SK-N-SH (cell line): ENCODE measurements at regions not wholly inside any gene's neighbourhood (a gene's known extent, or its start where the extent isn't known, plus 50 kb on each side); places are given as distances from the start of the nearest gene placed in this dataset.

Source experiments
- CTCF ChIA-PET: fragments of 300-600, 350-600 bp; formaldehyde crosslinking; extraction: SDS; loops from one replicate; lab custom pipeline; 2021; lab: Yijun Ruan, JAX
- POLR2A ChIA-PET: fragments of 350-600 bp; sonication (Branson Sonifier 250); formaldehyde crosslinking; extraction: SDS; loops from one replicate; lab custom pipeline; 2020; ENCODE audit warnings: antibody characterized with exemption, inconsistent platforms; lab: Yijun Ruan, JAX
- DNase-seq: peaks from one replicate; pipeline ENCODE4 v3.0.0; 2012
- H2AFZ ChIP-seq: fragments of 200-600 bp; sonication (generic); 2 replicates; pipeline ENCODE4 v1.8.1; 2016; ENCODE audit warnings: antibody characterized with exemption, mild to moderate bottlenecking, low read depth
- H3F3A ChIP-seq: fragments of 200-600 bp; sonication (generic); replicated peaks from 2 replicates; pipeline ENCODE3; 2016; ENCODE audit warnings: antibody characterized with exemption, mild to moderate bottlenecking; ENCODE audit not compliant: insufficient read depth
- H3K27ac ChIP-seq, 2 experiments: fragments of 200-500 bp in 1 of 2; fragments of 200-600 bp in 1 of 2; sonication (Bioruptor generic) in 1 of 2; sonication (generic), shearing (Covaris generic) in 1 of 2; 2 replicates each; pipeline versions ENCODE4 v1.5.1 to v1.6.1; 2014 to 2016; ENCODE audit warnings: low read depth in 2 of 2, inconsistent platforms in 1 of 2, low read length in 1 of 2, mild to moderate bottlenecking in 1 of 2, mixed read lengths in 1 of 2
- H3K27me3 ChIP-seq: fragments of 200-600 bp; sonication (generic), shearing (Covaris generic); 2 replicates; pipeline ENCODE4 v1.6.1; 2016; ENCODE audit warnings: mixed run types; ENCODE audit not compliant: insufficient read depth
- H3K36me3 ChIP-seq, 2 experiments: fragments of 200-500 bp in 1 of 2; fragments of 200-600 bp in 1 of 2; sonication (Bioruptor generic) in 1 of 2; sonication (generic) in 1 of 2; replicated peaks in 1 of 2; 2 replicates each; pipeline versions ENCODE3 to v1.5.1; 2014 to 2016; ENCODE audit warnings: low read length in 1 of 2, mild to moderate bottlenecking in 1 of 2; ENCODE audit not compliant: insufficient read depth in 2 of 2, control insufficient read depth in 1 of 2
- H3K4me1 ChIP-seq, 2 experiments: fragments of 200-500 bp in 1 of 2; fragments of 200-600 bp in 1 of 2; sonication (Bioruptor generic) in 1 of 2; sonication (generic), shearing (Covaris generic) in 1 of 2; 2 replicates each; pipeline versions ENCODE4 v1.5.1 to v1.6.1; 2014 to 2016; ENCODE audit warnings: low read depth in 1 of 2, low read length in 1 of 2, mixed run types in 1 of 2; ENCODE audit not compliant: insufficient read depth in 2 of 2, control insufficient read depth in 1 of 2
- H3K4me2 ChIP-seq: fragments of 200-600 bp; sonication (generic), shearing (Covaris generic); 2 replicates; pipeline ENCODE4 v1.6.1; 2017; ENCODE audit warnings: mixed run types
- H3K4me3 ChIP-seq, 2 experiments: fragments of 200-500 bp in 1 of 2; fragments of 200-600 bp in 1 of 2; sonication (Bioruptor generic) in 1 of 2; sonication (generic), shearing (Covaris generic) in 1 of 2; 2 replicates each; pipeline versions ENCODE4 v1.5.1 to v1.8.1; 2014 to 2016; ENCODE audit warnings: low read depth in 2 of 2, inconsistent platforms in 1 of 2, low read length in 1 of 2, mild to moderate bottlenecking in 1 of 2, mixed read lengths in 1 of 2, moderate library complexity in 1 of 2
- H3K79me2 ChIP-seq: fragments of 200-600 bp; sonication (generic); 2 replicates; pipeline ENCODE4 v1.8.1; 2017; ENCODE audit warnings: mild to moderate bottlenecking; ENCODE audit not compliant: insufficient read depth
- H3K9ac ChIP-seq: fragments of 200-600 bp; sonication (generic); 2 replicates; pipeline ENCODE4 v1.6.1; 2017; ENCODE audit warnings: mixed run types
- H3K9me2 ChIP-seq: fragments of 200-600 bp; sonication (generic); 2 replicates; pipeline ENCODE4 v1.6.1; 2017; ENCODE audit warnings: mixed run types
- H3K9me3 ChIP-seq: fragments of 200-600 bp; sonication (generic); 2 replicates; pipeline ENCODE4 v1.6.1; 2017; ENCODE audit warnings: mixed run types, mild to moderate bottlenecking, moderate library complexity
- H4K20me1 ChIP-seq: fragments of 200-600 bp; sonication (generic); 2 replicates; pipeline ENCODE4 v1.6.1; 2017; ENCODE audit warnings: mild to moderate bottlenecking, mixed run types; ENCODE audit not compliant: insufficient read depth
- CTCF ChIP-seq: fragments of 200-600 bp; sonication (generic); IDR thresholded peaks from 2 replicates; pipeline ENCODE4 v1.6.1; 2017; ENCODE audit warnings: antibody characterized with exemption, mild to moderate bottlenecking, moderate library complexity
- ELF1 ChIP-seq: IDR thresholded peaks from 2 replicates; pipeline ENCODE4 v1.4.0; 2012
- EZH2phosphoT487 ChIP-seq: fragments of 200-600 bp; sonication (generic); IDR thresholded peaks from 2 replicates; pipeline ENCODE4 v1.6.1; 2017; ENCODE audit warnings: low read depth, mixed run types, mild to moderate bottlenecking, antibody characterized with exemption, moderate library complexity, borderline replicate concordance
- FOXJ3 ChIP-seq: sonication (generic); formaldehyde crosslinking; IDR thresholded peaks from 2 replicates; pipeline ENCODE4 v1.5.1; 2020; ENCODE audit warnings: mild to moderate bottlenecking, missing genetic modification reagents
- GABPA ChIP-seq: IDR thresholded peaks from 2 replicates; pipeline ENCODE4 v1.4.0; 2012; ENCODE audit warnings: low read depth, mild to moderate bottlenecking
- GATA2 ChIP-seq: sonication (generic); formaldehyde crosslinking; IDR thresholded peaks from 2 replicates; pipeline ENCODE4 v1.5.0; 2020; ENCODE audit warnings: mild to moderate bottlenecking, missing genetic modification reagents
- JUND ChIP-seq: IDR thresholded peaks from 2 replicates; pipeline ENCODE4 v1.4.0; 2012
- MXI1 ChIP-seq: IDR thresholded peaks from 2 replicates; pipeline ENCODE4 v1.6.1; 2012; ENCODE audit warnings: mild to moderate bottlenecking, low read depth, low read length, improper control_type of control experiment
- NFIC ChIP-seq: IDR thresholded peaks from 2 replicates; pipeline ENCODE4 v1.4.0; 2012; ENCODE audit warnings: borderline replicate concordance
- NRF1 ChIP-seq: IDR thresholded peaks from 2 replicates; pipeline ENCODE4 v1.6.1; 2012; ENCODE audit warnings: low read depth, mild to moderate bottlenecking, low read length
- RCOR1 ChIP-seq: fragments of 150-350 bp; IDR thresholded peaks from 2 replicates; pipeline ENCODE4 v1.6.1; 2017; ENCODE audit warnings: antibody characterized with exemption, low read length
- RFX5 ChIP-seq: IDR thresholded peaks from 2 replicates; pipeline ENCODE4 v1.6.1; 2012; ENCODE audit warnings: mild to moderate bottlenecking, improper control_type of control experiment, low read length
- RXRA ChIP-seq: IDR thresholded peaks from 2 replicates; pipeline ENCODE4 v1.4.0; 2012; ENCODE audit warnings: low read depth, mild to moderate bottlenecking, borderline replicate concordance
- SIN3A ChIP-seq: IDR thresholded peaks from 2 replicates; pipeline ENCODE4 v1.6.1; 2012; ENCODE audit warnings: low read depth, mild to moderate bottlenecking, low read length, moderate library complexity, borderline replicate concordance
- TAF1 ChIP-seq: IDR thresholded peaks from 2 replicates; pipeline ENCODE4 v1.6.1; 2012; ENCODE audit warnings: low read depth, mild to moderate bottlenecking, low read length, moderate library complexity, borderline replicate concordance
- TEAD4 ChIP-seq: IDR thresholded peaks from 2 replicates; pipeline ENCODE4 v1.4.0; 2012; ENCODE audit warnings: mild to moderate bottlenecking, borderline replicate concordance; ENCODE audit not compliant: insufficient read depth
- USF1 ChIP-seq: IDR thresholded peaks from 2 replicates; pipeline ENCODE4 v1.4.0; 2012; ENCODE audit warnings: low read depth, borderline replicate concordance
- YY1 ChIP-seq: IDR thresholded peaks from 2 replicates; pipeline ENCODE4 v1.4.0; 2012; ENCODE audit warnings: low read depth, mild to moderate bottlenecking
- ZBTB33 ChIP-seq: IDR thresholded peaks from 2 replicates; pipeline ENCODE4 v1.4.0; 2012; ENCODE audit warnings: low read depth, borderline replicate concordance
- WGBS: methylation state at CpG from one replicate; pipeline ENCODE4 v1.1.6; 2017; ENCODE audit warnings: low lambda C conversion rate; 5-methylcytosine and 5-hydroxymethylcytosine counted together

- WGBS, result 46% methylated on average over 2 of the region's 2 CpGs
- Histone ChIP-seq H3F3A (peaks cover 8% of the 10 kb centered on the region), H3K9me3 (no peaks in the 10 kb centered on the region), H3K27me3 (no peaks in the 10 kb centered on the region), H3K9ac (no peak overlapping the region), H3K36me3 (no peaks in the 10 kb centered on the region), H3K79me2 (no peaks in the 10 kb centered on the region), H4K20me1 (no peaks in the 10 kb centered on the region), H3K9me2 (no peaks in the 10 kb centered on the region), H3K4me2 (no peak overlapping the region), H3K4me1 (no peaks in the 10 kb centered on the region), H3K4me3 (no peak overlapping the region), H3K27ac (no peak overlapping the region), H2AFZ (no peak overlapping the region)
- TF ChIP-seq ELF1 (no peak), TAF1 (no peak), GATA2 (CRISPR knock-in tag) (no peak), MXI1 (no peak), USF1 (no peak), RCOR1 (no peak), CTCF (no peak), RFX5 (no peak), EZH2phosphoT487 (no peak), RXRA (no peak), JUND (no peak), NRF1 (no peak), FOXJ3 (CRISPR knock-in tag) (no peak), NFIC (no peak), TEAD4 (no peak), GABPA (no peak)
- ChIA-PET CTCF (interaction anchor here (0.9 to 2.3 kb wide), 5 partner anchors 9 to 31 kb away, joined by 3 to 8 read pairs (median 4); no protein-coding TSS in a partner anchor), POLR2A (no interaction called here)
- DNase-seq, result no peak
Observed at GRCh38 chr18:22829781-22830180, 103.3 kb upstream of the RBBP8 start.

- ChIA-PET CTCF (interaction anchor here (0.6 to 2.3 kb wide), 6 partner anchors 9 to 99 kb away, joined by 3 to 8 read pairs (median 4); no protein-coding TSS in a partner anchor), POLR2A (no interaction called here)
- WGBS, result 70% methylated on average over 1 of the region's 1 CpG
- Histone ChIP-seq H3K27ac (no peak overlapping the region), H3K4me1 (no peaks in the 10 kb centered on the region), H3K4me3 (no peak overlapping the region), H3K27me3 (no peaks in the 10 kb centered on the region), H3K36me3 (no peaks in the 10 kb centered on the region), H3K79me2 (no peaks in the 10 kb centered on the region), H3K9me2 (no peaks in the 10 kb centered on the region), H2AFZ (no peak overlapping the region), H4K20me1 (no peaks in the 10 kb centered on the region), H3K9ac (no peak overlapping the region), H3K4me2 (no peak overlapping the region), H3F3A (peaks cover 8% of the 10 kb centered on the region), H3K9me3 (no peaks in the 10 kb centered on the region)
- no peak for TF ChIP-seq YY1
- no peak for TF ChIP-seq SIN3A
- TF ChIP-seq CTCF, result no peak
- no peak for TF ChIP-seq NRF1
- TF ChIP-seq ZBTB33, result no peak
- TF ChIP-seq TEAD4, result no peak
- no peak for TF ChIP-seq RCOR1
- no peak for DNase-seq
Observed at GRCh38 chr18:22830511-22830910, 102.6 kb upstream of the RBBP8 start.
